Subcutaneous abdominal adipose tissue (tissue), 5 donors: ENCODE measurements at regions not wholly inside any gene's neighbourhood (a gene's known extent, or its start where the extent isn't known, plus 50 kb on each side); places are given as distances from the start of the nearest gene placed in this dataset.
"Not testable (repeated sequence)": the region's sequence is repeated elsewhere in the genome, so short reads cannot be mapped to it uniquely, and the experiment has no call there.

Experiments
- H3K27ac ChIP-seq: one replicate; pipeline ENCODE4 v1.7.0; 2013; ENCODE audit warnings: low read depth, mild to moderate bottlenecking, inconsistent platforms, low read length, moderate library complexity
- H3K27me3 ChIP-seq, 5 donors: one replicate each; pipeline ENCODE4 v1.7.0; 2013; ENCODE audit warnings: low read length in 5 of 5, inconsistent platforms in 1 of 5; ENCODE audit not compliant: control insufficient read depth in 5 of 5, insufficient read depth in 4 of 5
- H3K36me3 ChIP-seq, 5 donors: one replicate each; pipeline ENCODE4 v1.7.0; 2013; ENCODE audit warnings: low read length in 5 of 5; ENCODE audit not compliant: control insufficient read depth in 5 of 5, insufficient read depth in 5 of 5
- H3K4me1 ChIP-seq, 5 donors: one replicate each; pipeline ENCODE4 v1.7.0; 2013; ENCODE audit warnings: low read length in 5 of 5, mild to moderate bottlenecking in 3 of 5, moderate library complexity in 1 of 5; ENCODE audit not compliant: control insufficient read depth in 5 of 5, insufficient read depth in 5 of 5
- H3K4me3 ChIP-seq, 5 donors: one replicate each; pipeline ENCODE4 v1.7.0; 2013; ENCODE audit warnings: low read length in 5 of 5, low read depth in 1 of 5
- H3K9ac ChIP-seq, 5 donors: one replicate each; pipeline ENCODE4 v1.7.0; 2013; ENCODE audit warnings: low read length in 5 of 5, mild to moderate bottlenecking in 4 of 5, moderate library complexity in 3 of 5
- H3K9me3 ChIP-seq, 5 donors: one replicate each; pipeline ENCODE4 v1.7.0; 2013; ENCODE audit warnings: low read length in 5 of 5; ENCODE audit not compliant: control insufficient read depth in 5 of 5
- donor health status: healthy.
- donor health status: healthy.
- donor health status: healthy.
- donor health status: healthy.
- donor health status: healthy.

- H3K4me1 ChIP-seq: peaks cover 0 to 18% (median 0%) of the 10 kb centered on the region in 5 donors
- H3K36me3 ChIP-seq: no peaks in the 10 kb centered on the region
- no peaks in the 10 kb centered on the region for H3K27me3 ChIP-seq
- H3K4me3 ChIP-seq: no peak overlapping the region
- no peaks in the 10 kb centered on the region for H3K9me3 ChIP-seq
- no peak overlapping the region for H3K9ac ChIP-seq
- no peak overlapping the region for H3K27ac ChIP-seq
Observed at GRCh38 chr20:55437798-55438415, 567.4 kb downstream of the CBLN4 start.

- Histone ChIP-seq H3K36me3 (no peaks in the 10 kb centered on the region), H3K9me3 (no peaks in the 10 kb centered on the region), H3K27me3 (no peaks in the 10 kb centered on the region), H3K27ac (no peak overlapping the region), H3K4me1 (peaks cover 0 to 6% (median 0%) of the 10 kb centered on the region in 5 donors), H3K4me3 (no peak overlapping the region), H3K9ac (no peak overlapping the region)
Observed at GRCh38 chr20:55424968-55425367, 580.4 kb downstream of the CBLN4 start.

DNA sequence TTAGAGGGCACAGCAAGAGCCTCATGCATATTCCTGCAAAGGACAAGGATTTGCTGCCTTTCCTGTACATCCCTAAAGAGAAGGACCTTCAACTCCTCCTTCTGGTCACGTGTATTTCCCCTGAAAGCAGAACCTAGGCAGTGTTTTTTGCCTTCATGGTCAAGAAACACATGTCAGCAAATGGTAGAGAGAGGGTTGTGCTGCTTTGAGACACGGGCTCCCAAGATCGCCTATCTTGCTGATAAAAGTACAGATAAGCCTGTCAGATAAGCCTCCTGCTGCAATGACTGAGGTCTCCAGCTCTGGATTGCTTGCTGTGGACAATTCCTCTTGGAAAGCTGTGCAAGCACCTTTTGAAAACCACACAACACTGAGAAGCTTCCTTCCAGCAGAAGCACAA is 580.8 kb downstream of the CBLN4 start:
- Histone ChIP-seq H3K4me3 (no peak overlapping the region), H3K27me3 (no peaks in the 10 kb centered on the region), H3K9me3 (no peaks in the 10 kb centered on the region), H3K9ac (no peak overlapping the region), H3K36me3 (no peaks in the 10 kb centered on the region), H3K27ac (no peak overlapping the region), H3K4me1 (peaks cover 0 to 6% (median 0%) of the 10 kb centered on the region in 5 donors)

DNA sequence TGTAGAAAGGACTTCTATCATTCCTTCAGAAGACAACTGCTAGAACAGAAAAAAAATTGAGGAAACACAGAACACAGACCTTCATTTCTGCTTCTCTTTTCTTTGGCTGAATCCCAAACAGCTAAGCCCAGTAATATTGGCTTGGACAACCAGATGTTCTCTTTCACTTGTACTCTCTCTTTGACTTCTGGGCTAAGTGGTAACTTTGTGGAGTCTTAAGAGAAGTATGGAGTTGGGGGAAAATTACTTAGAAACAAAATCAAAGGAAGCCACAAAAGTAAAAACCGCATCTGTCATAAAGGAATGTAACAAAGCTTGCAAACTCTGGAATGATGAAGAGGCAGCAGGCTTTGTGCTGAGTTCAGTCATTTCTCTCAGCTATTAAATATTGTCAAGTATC is 587.5 kb downstream of the CBLN4 start:
- no peaks in the 10 kb centered on the region for H3K27me3 ChIP-seq
- no peaks in the 10 kb centered on the region for H3K9me3 ChIP-seq
- H3K36me3 ChIP-seq: no peaks in the 10 kb centered on the region
- no peak overlapping the region for H3K27ac ChIP-seq
- H3K9ac ChIP-seq: no peak overlapping the region
- H3K4me1 ChIP-seq: peaks cover 0 to 5% (median 0%) of the 10 kb centered on the region in 5 donors
- no peak overlapping the region for H3K4me3 ChIP-seq

- peaks cover 0 to 5% (median 0%) of the 10 kb centered on the region in 5 donors for H3K4me1 ChIP-seq
- H3K9me3 ChIP-seq: no peaks in the 10 kb centered on the region
- no peak overlapping the region for H3K27ac ChIP-seq
Observed at GRCh38 chr20:55415567-55416142, 589.7 kb downstream of the CBLN4 start.

DNA sequence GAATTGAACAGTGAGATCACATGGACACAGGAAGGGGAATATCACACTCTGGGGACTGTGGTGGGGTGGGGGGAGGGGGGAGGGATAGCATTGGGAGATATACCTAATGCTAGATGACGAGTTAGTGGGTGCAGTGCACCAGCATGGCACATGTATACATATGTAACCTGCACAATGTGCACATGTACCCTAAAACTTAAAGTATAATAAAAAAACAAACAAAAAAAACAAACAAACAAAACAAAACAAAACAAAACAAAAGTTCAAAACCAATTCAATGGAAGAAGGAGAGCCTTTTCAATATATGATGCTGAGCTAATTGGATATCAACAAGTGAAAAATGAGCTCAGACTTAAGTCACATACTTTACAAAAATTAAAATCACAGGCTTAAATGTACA is 592.8 kb downstream of the CBLN4 start:
- H3K27ac ChIP-seq, H3K9me3 ChIP-seq, H3K27me3 ChIP-seq, H3K36me3 ChIP-seq, H3K4me1 ChIP-seq, H3K4me3 ChIP-seq, H3K9ac ChIP-seq: not testable (repeated sequence)

More at GRCh38 chr20:55415567-55416142, 589.7 kb downstream of the CBLN4 start:
- H3K36me3 ChIP-seq: no peaks in the 10 kb centered on the region
- H3K4me3 ChIP-seq: no peak overlapping the region
- H3K9ac ChIP-seq: no peak overlapping the region
- H3K27me3 ChIP-seq: no peaks in the 10 kb centered on the region

GRCh38 chr20:55406891-55407290 is 598.4 kb downstream of the CBLN4 start:
- H3K36me3 ChIP-seq: no peaks in the 10 kb centered on the region
- H3K4me1 ChIP-seq: peaks cover 0 to 8% (median 0%) of the 10 kb centered on the region in 5 donors
- H3K4me3 ChIP-seq: no peak overlapping the region
- H3K9ac ChIP-seq: no peak overlapping the region
- H3K9me3 ChIP-seq: peaks cover 0 to 5% (median 0%) of the 10 kb centered on the region in 5 donors
- no peaks in the 10 kb centered on the region for H3K27me3 ChIP-seq
- no peak overlapping the region for H3K27ac ChIP-seq

- Histone ChIP-seq H3K27ac (no peak overlapping the region), H3K4me3 (no peak overlapping the region), H3K9me3 (peaks cover 0 to 3% (median 0%) of the 10 kb centered on the region in 5 donors), H3K36me3 (no peaks in the 10 kb centered on the region), H3K27me3 (no peaks in the 10 kb centered on the region), H3K4me1 (no peaks in the 10 kb centered on the region), H3K9ac (no peak overlapping the region)
Observed at GRCh38 chr20:55394592-55394991, 610.7 kb downstream of the CBLN4 start.

GRCh38 chr20:55390791-55391190 is 614.5 kb downstream of the CBLN4 start:
- no peaks in the 10 kb centered on the region for H3K9me3 ChIP-seq
- no peak overlapping the region for H3K9ac ChIP-seq
- H3K27ac ChIP-seq: no peak overlapping the region
- H3K36me3 ChIP-seq: no peaks in the 10 kb centered on the region
- no peaks in the 10 kb centered on the region for H3K27me3 ChIP-seq
- H3K4me3 ChIP-seq: no peak overlapping the region
- H3K4me1 ChIP-seq: peaks cover 0 to 5% (median 0%) of the 10 kb centered on the region in 5 donors

GRCh38 chr20:55386686-55387085 is 618.6 kb downstream of the CBLN4 start:
- H3K27ac ChIP-seq: no peak overlapping the region
- no peaks in the 10 kb centered on the region for H3K36me3 ChIP-seq
- peaks cover 0 to 5% (median 0%) of the 10 kb centered on the region in 5 donors for H3K4me1 ChIP-seq
- H3K9ac ChIP-seq: no peak overlapping the region
- no peaks in the 10 kb centered on the region for H3K9me3 ChIP-seq
- no peak overlapping the region for H3K4me3 ChIP-seq
- H3K27me3 ChIP-seq: no peaks in the 10 kb centered on the region
